Mucosa of rectum (tissue), 2 donors: ENCODE measurements at regions not wholly inside any gene's neighbourhood (a gene's known extent, or its start where the extent isn't known, plus 50 kb on each side); places are given as distances from the start of the nearest gene placed in this dataset.

Experiments
- H3K27ac ChIP-seq, 2 donors: one replicate each; pipeline ENCODE4 v1.7.0; 2013; ENCODE audit warnings: inconsistent platforms in 2 of 2, low read depth in 2 of 2, low read length in 2 of 2
- H3K27me3 ChIP-seq, 2 donors: one replicate each; pipeline ENCODE4 v1.7.0; 2013; ENCODE audit warnings: low read length in 2 of 2; ENCODE audit not compliant: control insufficient read depth in 2 of 2, insufficient read depth in 2 of 2
- H3K36me3 ChIP-seq, 2 donors: one replicate each; pipeline ENCODE4 v1.7.0; 2013; ENCODE audit warnings: low read length in 2 of 2; ENCODE audit not compliant: control insufficient read depth in 2 of 2, insufficient read depth in 2 of 2
- H3K4me1 ChIP-seq, 2 donors: one replicate each; pipeline ENCODE4 v1.7.0; 2013; ENCODE audit warnings: low read length in 2 of 2, mild to moderate bottlenecking in 1 of 2; ENCODE audit not compliant: control insufficient read depth in 2 of 2, insufficient read depth in 2 of 2
- H3K4me3 ChIP-seq, 2 donors: one replicate each; pipeline ENCODE4 v1.7.0; 2013; ENCODE audit warnings: low read length in 2 of 2
- H3K9ac ChIP-seq, 2 donors: one replicate each; pipeline ENCODE4 v1.7.0; 2013; ENCODE audit warnings: low read length in 2 of 2, low read depth in 1 of 2, mild to moderate bottlenecking in 1 of 2
- H3K9me3 ChIP-seq, 2 donors: one replicate each; pipeline ENCODE4 v1.7.0; 2013; ENCODE audit warnings: low read length in 2 of 2; ENCODE audit not compliant: control insufficient read depth in 2 of 2
- donor health status: healthy.
- donor health status: Normal muscosa, but diverticular disease.

- H3K9me3 ChIP-seq = no peaks in the 10 kb centered on the region
- H3K36me3 ChIP-seq = no peaks in the 10 kb centered on the region
- H3K27ac ChIP-seq = no peak overlapping the region
- no peak overlapping the region for H3K9ac ChIP-seq
- H3K4me3 ChIP-seq = no peak overlapping the region
- no peaks in the 10 kb centered on the region for H3K27me3 ChIP-seq
- no peaks in the 10 kb centered on the region for H3K4me1 ChIP-seq
Measured at GRCh38 chr18:77530732-77531131, 281.1 kb downstream of the GALR1 start.

GRCh38 chr18:77539860-77540259 is 290.2 kb downstream of the GALR1 start:
- Histone ChIP-seq H3K4me1 (no peaks in the 10 kb centered on the region), H3K9ac (no peak overlapping the region), H3K27me3 (no peaks in the 10 kb centered on the region), H3K4me3 (no peak overlapping the region), H3K27ac (no peak overlapping the region), H3K36me3 (no peaks in the 10 kb centered on the region), H3K9me3 (no peaks in the 10 kb centered on the region)

- H3K27ac ChIP-seq = no peak overlapping the region
- H3K4me1 ChIP-seq = peaks cover 2 to 3% of the 10 kb centered on the region in 2 donors
- no peaks in the 10 kb centered on the region for H3K9me3 ChIP-seq
- no peaks in the 10 kb centered on the region for H3K27me3 ChIP-seq
- H3K9ac ChIP-seq = no peak overlapping the region
- no peak overlapping the region for H3K4me3 ChIP-seq
- no peaks in the 10 kb centered on the region for H3K36me3 ChIP-seq
Measured at GRCh38 chr18:77544792-77545191, 295.1 kb downstream of the GALR1 start.

GRCh38 chr18:77547757-77548156 is 298.1 kb downstream of the GALR1 start:
- Histone ChIP-seq H3K27me3 (no peaks in the 10 kb centered on the region), H3K4me3 (no peak overlapping the region), H3K36me3 (no peaks in the 10 kb centered on the region), H3K4me1 (peaks cover 2 to 3% of the 10 kb centered on the region in 2 donors), H3K9me3 (no peaks in the 10 kb centered on the region), H3K27ac (no peak overlapping the region), H3K9ac (no peak overlapping the region)

- H3K9ac ChIP-seq = no peak overlapping the region
- H3K9me3 ChIP-seq = no peaks in the 10 kb centered on the region
- H3K4me3 ChIP-seq = no peak overlapping the region
- H3K27me3 ChIP-seq = no peaks in the 10 kb centered on the region
- H3K27ac ChIP-seq = no peak overlapping the region
- H3K36me3 ChIP-seq = no peaks in the 10 kb centered on the region
- H3K4me1 ChIP-seq = peaks cover 2 to 3% of the 10 kb centered on the region in 2 donors
Measured at GRCh38 chr18:77548790-77549420, 299.3 kb downstream of the GALR1 start.

- H3K4me1 ChIP-seq = peaks cover 2 to 3% of the 10 kb centered on the region in 2 donors
- no peak overlapping the region for H3K4me3 ChIP-seq
- H3K9me3 ChIP-seq = no peaks in the 10 kb centered on the region
- no peak overlapping the region for H3K9ac ChIP-seq
- no peak overlapping the region for H3K27ac ChIP-seq
- no peaks in the 10 kb centered on the region for H3K36me3 ChIP-seq
- H3K27me3 ChIP-seq = no peaks in the 10 kb centered on the region
Measured at GRCh38 chr18:77550625-77551024, 301.0 kb downstream of the GALR1 start.

GRCh38 chr18:77551055-77551454 is 301.4 kb downstream of the GALR1 start:
- Histone ChIP-seq H3K27me3 (no peaks in the 10 kb centered on the region), H3K9ac (no peak overlapping the region), H3K4me1 (peaks cover 2 to 3% of the 10 kb centered on the region in 2 donors), H3K9me3 (no peaks in the 10 kb centered on the region), H3K27ac (no peak overlapping the region), H3K36me3 (no peaks in the 10 kb centered on the region), H3K4me3 (no peak overlapping the region)

GRCh38 chr18:77552945-77553344 is 303.3 kb downstream of the GALR1 start:
- no peak overlapping the region for H3K4me3 ChIP-seq
- no peak overlapping the region for H3K9ac ChIP-seq
- H3K36me3 ChIP-seq = no peaks in the 10 kb centered on the region
- no peaks in the 10 kb centered on the region for H3K4me1 ChIP-seq
- no peaks in the 10 kb centered on the region for H3K9me3 ChIP-seq
- no peak overlapping the region for H3K27ac ChIP-seq
- no peaks in the 10 kb centered on the region for H3K27me3 ChIP-seq

GRCh38 chr18:77554061-77554460 is 304.4 kb downstream of the GALR1 start:
- no peaks in the 10 kb centered on the region for H3K9me3 ChIP-seq
- H3K4me1 ChIP-seq = no peaks in the 10 kb centered on the region

GRCh38 chr18:77557046-77557587 is 307.5 kb downstream of the GALR1 start:
- Histone ChIP-seq H3K9ac (no peak overlapping the region), H3K27ac (no peak overlapping the region), H3K4me1 (no peaks in the 10 kb centered on the region), H3K4me3 (no peak overlapping the region), H3K36me3 (no peaks in the 10 kb centered on the region), H3K9me3 (no peaks in the 10 kb centered on the region), H3K27me3 (no peaks in the 10 kb centered on the region)

More at GRCh38 chr18:77554061-77554460, 304.4 kb downstream of the GALR1 start:
- no peak overlapping the region for H3K27ac ChIP-seq
- no peak overlapping the region for H3K9ac ChIP-seq
- no peak overlapping the region for H3K4me3 ChIP-seq
- no peaks in the 10 kb centered on the region for H3K27me3 ChIP-seq
- no peaks in the 10 kb centered on the region for H3K36me3 ChIP-seq
